Muscle of arm (tissue), 1 donor: ENCODE measurements at regions not wholly inside any gene's neighbourhood (a gene's known extent, or its start where the extent isn't known, plus 50 kb on each side); places are given as distances from the start of the nearest gene placed in this dataset.
"Not testable (repeated sequence)": the region's sequence is repeated elsewhere in the genome, so short reads cannot be mapped to it uniquely, and the experiment has no call there.

Experiments used
- DNase-seq: peaks from one replicate; pipeline ENCODE4 v3.0.0-alpha.2; 2013

- DNase-seq, result no peak
Measured at GRCh38 chr16:63135069-63135468, 1098.8 kb upstream of the CDH8 start.

GRCh38 chr16:63131503-63131902, 1095.3 kb upstream of the CDH8 start:
- DNase-seq, result no peak

GRCh38 chr16:63130942-63131341, 1094.7 kb upstream of the CDH8 start:
- DNase-seq, result no peak

- DNase-seq, result no peak
Measured at GRCh38 chr16:63129411-63130125, 1093.3 kb upstream of the CDH8 start.

DNA sequence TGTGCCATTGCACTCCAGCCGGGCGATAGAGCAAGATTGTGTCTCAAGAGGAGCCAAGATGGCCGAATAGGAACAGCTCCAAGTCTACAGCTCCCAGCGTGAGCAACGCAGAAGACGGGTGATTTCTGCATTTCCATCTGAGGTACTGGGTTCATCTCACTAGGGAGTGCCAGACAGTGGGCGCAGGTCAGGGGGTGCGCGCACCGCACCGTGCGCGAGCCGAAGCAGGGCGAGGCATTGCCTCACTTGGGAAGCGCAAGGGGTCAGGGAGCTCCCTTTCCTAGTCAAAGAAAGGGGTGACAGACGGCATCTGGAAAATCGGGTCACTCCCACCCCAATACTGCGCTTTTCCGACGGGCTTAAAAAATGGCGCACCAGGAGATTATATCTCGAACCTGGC, 1083.7 kb upstream of the CDH8 start:
- DNase-seq, result not testable (repeated sequence)

DNA sequence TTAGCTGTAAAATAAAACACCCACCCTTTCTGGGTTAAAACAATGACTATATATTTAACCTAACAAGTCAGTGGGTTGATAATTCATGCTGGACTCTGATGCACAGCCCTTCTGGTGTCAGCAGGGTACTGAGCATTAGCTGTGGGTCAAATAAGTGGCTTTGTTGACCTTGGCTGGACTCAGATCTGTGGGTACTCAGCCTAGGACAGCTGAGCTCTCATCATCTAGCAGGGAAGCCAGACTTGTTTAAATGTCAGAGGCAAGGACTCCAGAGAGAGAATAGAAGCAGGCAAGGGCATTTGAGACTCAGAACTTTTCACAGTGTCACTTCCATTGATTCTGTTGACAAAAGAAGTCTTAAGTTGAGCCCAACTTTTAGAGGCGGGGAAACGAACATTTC, 1063.8 kb upstream of the CDH8 start:
- no peak for DNase-seq

GRCh38 chr16:63096857-63097256, 1060.6 kb upstream of the CDH8 start:
- no peak for DNase-seq

DNA sequence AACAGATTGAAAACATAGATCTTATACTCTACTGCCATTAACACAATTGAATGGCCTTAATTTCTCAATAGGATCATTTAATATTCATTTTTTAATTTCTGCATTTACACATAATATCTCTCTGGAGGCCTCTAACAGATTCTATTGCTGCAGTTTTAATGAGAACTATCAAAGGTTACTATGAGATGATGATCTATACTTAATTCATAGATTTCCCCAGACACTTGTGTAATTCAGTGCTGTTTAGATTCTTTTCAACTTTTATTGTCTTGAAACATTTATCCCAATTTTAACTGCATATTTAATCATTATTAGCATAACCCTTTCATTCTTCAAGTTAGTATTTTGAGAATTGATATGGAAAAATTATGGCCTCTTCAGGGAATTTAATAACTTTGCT, 1056.5 kb upstream of the CDH8 start:
- no peak for DNase-seq

DNA sequence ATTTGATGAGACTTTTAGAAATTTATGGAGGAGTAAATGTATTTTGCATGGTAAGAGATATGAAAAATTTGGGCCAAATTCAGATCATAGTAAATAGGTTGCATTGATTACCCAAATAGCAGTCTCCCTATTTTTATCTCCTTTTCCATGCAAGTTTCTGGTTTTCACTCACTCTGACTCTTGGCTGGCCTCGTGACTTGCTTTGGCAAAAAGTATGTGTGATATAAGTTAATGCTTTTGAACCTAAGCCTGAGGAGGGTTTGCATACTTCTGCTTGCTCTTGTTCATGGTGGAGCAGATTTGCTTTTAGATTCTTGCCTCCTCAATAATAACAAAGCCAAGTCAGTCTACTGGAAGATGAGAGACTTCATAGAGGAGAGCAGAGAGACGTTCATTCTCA, 1045.9 kb upstream of the CDH8 start:
- DNase-seq, result no peak

DNA sequence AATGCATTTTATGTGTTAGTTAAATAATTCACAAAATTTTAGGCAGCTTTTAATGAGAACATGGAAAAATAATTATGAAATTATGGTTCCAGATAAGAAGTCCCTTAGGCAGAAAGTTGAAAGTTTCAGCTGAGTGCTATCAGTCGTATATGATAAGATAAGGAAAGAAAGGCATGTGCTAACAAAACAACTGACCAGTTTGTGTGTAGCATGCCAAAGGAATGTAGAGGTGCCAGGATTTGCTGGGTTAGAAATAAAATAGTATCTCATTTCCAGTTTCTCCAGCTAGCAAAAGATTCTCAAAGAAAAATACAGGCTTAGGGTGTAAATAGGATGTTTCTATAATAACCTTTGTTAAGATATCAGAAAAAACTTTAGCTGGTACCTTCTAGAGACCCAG, 1044.5 kb upstream of the CDH8 start:
- DNase-seq, result no peak

- DNase-seq, result no peak
Measured at GRCh38 chr16:63069047-63069446, 1032.8 kb upstream of the CDH8 start.

DNA sequence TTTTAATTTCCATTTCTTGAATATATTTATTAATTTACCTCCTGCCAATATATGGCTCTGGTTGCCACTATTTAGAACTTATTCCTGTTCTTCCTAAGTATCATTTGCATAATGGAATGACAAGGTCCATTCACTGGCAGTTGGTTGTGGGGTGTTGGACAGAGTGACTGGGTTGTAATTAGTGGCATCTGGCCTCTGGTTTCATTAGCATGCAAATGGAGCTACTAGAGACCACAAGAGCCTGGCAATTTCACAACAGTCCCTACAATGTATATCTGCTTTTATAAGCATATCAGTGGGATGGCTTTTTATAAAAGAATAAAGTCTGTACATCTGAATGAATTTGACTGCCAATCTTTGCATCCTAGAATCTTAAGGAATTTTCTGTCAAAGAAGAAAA, 1030.9 kb upstream of the CDH8 start:
- DNase-seq, result no peak

DNA sequence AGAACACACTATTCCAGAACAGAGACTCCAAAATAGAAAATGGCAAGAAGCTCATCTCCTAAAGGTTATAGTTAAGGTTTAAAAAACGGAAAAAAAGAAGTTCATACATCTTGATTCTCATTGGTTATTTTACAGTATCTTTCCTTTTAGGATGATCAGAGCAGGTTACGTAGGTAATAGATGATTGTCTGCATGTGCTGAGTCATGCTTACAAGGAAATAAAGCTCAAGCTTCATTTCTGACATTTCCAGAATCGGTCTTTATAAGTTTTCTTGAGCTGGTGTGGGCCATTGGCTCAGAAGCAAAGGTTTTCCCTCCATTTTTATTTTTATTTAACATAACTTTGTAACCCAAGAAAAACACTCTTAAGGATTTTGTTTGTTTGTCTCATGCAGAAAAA, 1030.3 kb upstream of the CDH8 start:
- no peak for DNase-seq

DNA sequence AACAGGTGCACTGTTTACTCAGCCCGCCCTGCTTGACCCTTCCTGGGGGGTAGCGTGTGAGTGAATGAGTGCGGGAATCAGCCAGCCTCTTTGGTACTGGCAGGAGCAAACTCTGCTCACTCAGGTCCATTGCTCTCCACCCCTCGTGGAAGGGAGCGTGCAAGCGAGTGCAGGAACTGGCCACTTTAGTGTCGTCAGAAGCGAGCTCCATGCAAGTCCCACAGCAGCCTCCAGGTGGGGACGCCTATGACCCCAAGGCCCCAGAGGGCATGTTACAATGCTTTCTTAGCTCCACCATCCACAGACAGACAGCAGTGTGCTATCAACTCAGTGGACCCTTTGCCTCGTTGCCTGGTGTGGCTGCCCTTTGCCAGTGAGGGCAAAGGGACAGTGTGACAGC, 1025.1 kb upstream of the CDH8 start:
- no peak for DNase-seq

DNA sequence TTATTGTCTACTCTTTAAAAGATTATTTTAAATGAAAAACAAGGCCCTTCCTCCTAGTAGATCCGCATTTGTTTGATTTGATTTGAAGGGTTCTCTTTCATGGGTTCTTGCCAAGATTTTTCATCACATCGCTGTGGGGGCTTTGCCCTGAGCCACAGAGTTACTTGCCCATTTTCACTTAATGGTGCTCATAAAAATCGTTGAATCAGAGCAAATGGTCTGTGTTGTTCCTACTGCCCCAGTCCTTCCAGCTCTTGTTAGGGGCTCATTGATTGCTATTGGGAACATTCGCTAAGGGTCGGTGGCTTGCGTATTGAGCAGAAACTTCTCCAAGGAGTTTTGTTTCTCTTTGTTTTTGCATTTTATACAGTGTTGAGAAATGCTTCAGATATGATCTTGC, 1023.4 kb upstream of the CDH8 start:
- DNase-seq, result no peak

DNA sequence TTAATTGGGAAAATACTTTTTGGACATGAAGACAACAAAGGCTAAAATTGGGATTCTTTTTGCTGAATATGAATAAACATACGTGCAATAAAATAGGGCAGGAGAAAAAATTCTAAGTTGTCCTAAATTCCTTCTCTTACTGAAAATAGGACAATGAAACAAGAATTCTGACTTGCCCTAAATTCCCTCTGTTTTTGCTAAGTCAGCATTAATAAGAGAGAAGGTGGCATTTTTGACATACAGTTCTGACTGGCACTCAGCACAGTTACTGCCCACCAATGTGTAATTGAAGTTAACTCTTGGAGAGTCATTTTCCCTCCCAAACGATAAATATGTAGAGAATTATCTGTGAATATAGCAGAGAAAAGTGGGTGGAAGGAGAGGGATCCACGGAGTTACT, 1021.1 kb upstream of the CDH8 start:
- no peak for DNase-seq

DNA sequence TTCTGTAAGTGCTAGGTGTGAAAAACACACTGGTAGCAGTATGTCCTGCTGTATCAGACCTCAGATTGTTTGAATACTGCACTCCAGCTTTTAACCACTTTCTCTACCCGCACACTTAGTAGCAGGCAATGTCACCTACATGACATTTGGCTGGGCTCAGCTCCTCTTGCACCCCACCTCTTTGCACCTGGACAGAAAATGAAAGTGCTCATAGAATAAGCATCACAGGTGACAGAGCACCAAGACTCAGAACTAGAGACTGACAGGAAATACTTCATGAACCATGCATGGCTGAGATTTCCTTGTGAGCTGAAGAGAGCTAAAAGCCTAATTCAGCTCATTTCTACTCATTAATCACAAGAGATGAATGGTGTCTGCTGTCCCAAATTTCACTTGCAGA, 1014.2 kb upstream of the CDH8 start:
- DNase-seq, result no peak

- DNase-seq, result no peak
Measured at GRCh38 chr16:63038397-63039106, 1002.3 kb upstream of the CDH8 start.

GRCh38 chr16:63037761-63038396, 1001.6 kb upstream of the CDH8 start:
- DNase-seq, result no peak

DNA sequence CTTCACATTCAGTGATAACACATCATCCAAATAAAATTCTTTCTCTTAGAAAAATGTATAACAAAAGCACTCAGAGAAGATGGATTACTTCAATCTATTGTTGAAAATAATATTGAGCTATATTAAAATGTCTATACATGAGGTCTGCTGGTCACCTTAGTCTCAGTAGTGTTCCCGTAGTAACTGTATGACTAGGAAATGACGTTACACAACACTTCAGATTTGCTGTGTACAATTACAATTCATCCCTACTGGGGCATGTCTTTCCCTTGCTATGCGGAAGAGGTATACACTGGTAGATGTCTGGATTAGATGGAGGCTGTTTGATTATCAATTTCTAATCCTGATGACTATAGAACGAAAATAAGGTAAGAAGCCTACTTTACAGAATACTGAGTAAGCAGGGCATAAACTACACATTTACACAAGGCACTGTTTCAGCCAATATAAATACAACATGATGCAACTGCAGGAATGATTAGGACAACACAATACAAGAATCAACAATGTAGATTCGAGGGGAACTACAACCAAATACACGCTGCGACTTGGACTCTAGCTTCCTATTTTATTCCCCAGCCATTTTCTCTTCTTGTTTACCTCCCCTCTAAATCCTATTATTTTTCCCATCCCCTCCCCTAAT, 982.5 kb upstream of the CDH8 start:
- no peak for DNase-seq

GRCh38 chr16:63008688-63009087, 972.5 kb upstream of the CDH8 start:
- DNase-seq, result no peak

DNA sequence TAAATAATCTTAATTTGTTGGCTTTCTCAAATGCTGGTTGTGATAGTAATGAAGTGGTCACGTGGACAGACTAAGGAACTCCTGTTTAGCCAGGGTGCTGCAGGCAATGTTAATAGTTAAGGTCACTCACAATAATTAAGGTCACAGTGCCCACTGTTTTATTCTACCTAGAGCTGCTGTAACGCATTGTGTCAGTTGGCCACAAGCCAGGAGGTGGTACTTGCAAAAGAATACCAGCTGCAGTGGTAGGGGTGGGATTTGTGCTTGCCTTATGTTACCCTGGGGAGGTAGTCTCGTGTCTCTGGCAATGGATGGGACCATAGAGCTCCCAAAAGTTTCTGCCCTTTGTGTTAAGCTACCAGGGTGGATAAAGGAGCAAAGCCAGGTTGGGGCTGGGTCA, 969.1 kb upstream of the CDH8 start:
- DNase-seq, result no peak

DNA sequence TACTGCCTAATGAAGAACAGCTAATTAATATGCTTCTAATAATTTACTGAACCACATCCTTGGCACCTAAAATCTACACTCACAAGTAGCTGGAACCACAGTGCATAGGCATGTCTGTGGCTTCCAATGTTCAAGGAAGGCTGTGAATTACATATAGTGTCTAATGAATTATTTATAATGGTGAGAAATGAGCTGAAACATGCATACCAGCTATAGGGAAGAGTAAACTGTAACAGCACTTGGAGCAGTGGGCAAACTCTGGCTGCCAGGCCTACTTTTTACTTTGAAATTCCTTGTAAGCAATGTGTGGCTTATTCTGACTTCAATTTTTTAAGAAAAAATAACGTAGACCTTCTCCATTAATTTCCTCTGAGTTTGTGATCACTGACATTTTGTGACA, 953.2 kb upstream of the CDH8 start:
- no peak for DNase-seq
